Neural progenitor cell (in vitro differentiated cells): ENCODE measurements at regions not wholly inside any gene's neighbourhood (a gene's known extent, or its start where the extent isn't known, plus 50 kb on each side); places are given as distances from the start of the nearest gene placed in this dataset.

ENCODE experiments used
- DNase-seq: peaks from one replicate; pipeline ENCODE4 v3.0.0-alpha.2; 2016; ENCODE audit warnings: low spot score
- H2AFZ ChIP-seq: fragments of 200-600 bp; sonication (generic); replicated peaks from 2 replicates; pipeline ENCODE4 v1.6.1; 2016; ENCODE audit warnings: antibody characterized with exemption
- H3F3A ChIP-seq: fragments of 200-600 bp; sonication (generic); 2 replicates; pipeline ENCODE4 v1.6.1; 2016; ENCODE audit warnings: antibody characterized with exemption, low read depth
- H3K27ac ChIP-seq: fragments of 200-600 bp; sonication (generic); 2 replicates; pipeline ENCODE4 v1.5.1; 2016; ENCODE audit warnings: mild to moderate bottlenecking
- H3K27me3 ChIP-seq: fragments of 200-600 bp; sonication (generic); 2 replicates; pipeline ENCODE4 v1.6.1; 2016; ENCODE audit warnings: mild to moderate bottlenecking, moderate library complexity
- H3K36me3 ChIP-seq: fragments of 200-600 bp; sonication (generic); 2 replicates; pipeline ENCODE4 v1.5.1; 2016
- H3K4me1 ChIP-seq: fragments of 200-600 bp; sonication (generic); 2 replicates; pipeline ENCODE4 v1.6.1; 2016; ENCODE audit warnings: mixed run types
- H3K4me2 ChIP-seq: fragments of 200-600 bp; sonication (generic); 2 replicates; pipeline ENCODE4 v1.6.1; 2016
- H3K4me3 ChIP-seq: fragments of 200-600 bp; sonication (generic); 2 replicates; pipeline ENCODE4 v1.5.1; 2016
- H3K79me2 ChIP-seq: fragments of 200-600 bp; sonication (generic); 2 replicates; pipeline ENCODE4 v1.6.1; 2016; ENCODE audit warnings: low read depth
- H3K9ac ChIP-seq: fragments of 200-600 bp; sonication (generic); 2 replicates; pipeline ENCODE4 v1.6.1; 2016
- H3K9me3 ChIP-seq: fragments of 200-600 bp; sonication (generic); 2 replicates; pipeline ENCODE4 v1.5.1; 2016; ENCODE audit warnings: low read depth
- H4K20me1 ChIP-seq: fragments of 200-600 bp; sonication (generic); 2 replicates; pipeline ENCODE4 v1.6.1; 2016; ENCODE audit warnings: low read depth
- H3K27ac Mint-ChIP-seq: 3 replicates; pipeline ENCODE4 v1.8.0; 2021; ENCODE audit warnings: mixed read lengths
- H3K27me3 Mint-ChIP-seq: 2 replicates; pipeline ENCODE4 v1.8.0; 2022; ENCODE audit warnings: low read depth, mild to moderate bottlenecking, inconsistent platforms, moderate library complexity, mixed read lengths; ENCODE audit not compliant: insufficient read depth
- H3K36me3 Mint-ChIP-seq: 3 replicates; pipeline ENCODE4 v1.8.0; 2021; ENCODE audit warnings: mixed read lengths
- H3K4me1 Mint-ChIP-seq: 3 replicates; pipeline ENCODE4 v1.8.0; 2021; ENCODE audit warnings: mixed read lengths
- H3K4me3 Mint-ChIP-seq: 3 replicates; pipeline ENCODE4 v1.8.0; 2021; ENCODE audit warnings: mild to moderate bottlenecking, moderate library complexity, mixed read lengths
- H3K9me3 Mint-ChIP-seq: 3 replicates; pipeline ENCODE4 v1.8.0; 2020; ENCODE audit warnings: mixed read lengths
- EZH2 ChIP-seq: fragments of 200-600 bp; sonication (generic); IDR thresholded peaks from 2 replicates; pipeline ENCODE4 v1.6.1; 2017; ENCODE audit warnings: antibody characterized with exemption, mild to moderate bottlenecking, moderate library complexity
- EZH2phosphoT487 ChIP-seq: fragments of 200-600 bp; sonication (generic); IDR thresholded peaks from 2 replicates; pipeline ENCODE4 v1.6.1; 2017; ENCODE audit warnings: antibody characterized with exemption
- TF ChIP-seq, protein P1 (sequence below): fragments of 200-600 bp; sonication (generic); IDR thresholded peaks from 2 replicates; pipeline ENCODE4 v1.5.1; 2017; ENCODE audit warnings: antibody characterized with exemption, mild to moderate bottlenecking

DNA sequence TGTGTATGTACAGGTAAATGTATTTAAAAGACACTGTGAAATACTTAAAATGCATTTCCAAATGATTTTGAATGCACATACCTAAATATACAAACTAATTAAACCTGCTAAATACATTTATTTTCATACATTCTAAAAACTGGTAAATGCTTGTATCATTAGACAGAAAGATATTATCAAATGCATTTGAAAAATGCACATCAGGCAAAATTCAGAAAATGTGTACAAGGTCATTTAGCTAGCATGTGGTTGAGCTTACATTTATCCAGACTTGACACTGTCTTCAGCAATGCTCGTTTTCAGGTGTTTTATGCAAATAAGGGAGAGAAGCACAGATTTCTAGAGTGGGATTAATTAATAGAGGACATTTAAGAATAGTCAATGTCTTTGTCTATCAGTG is 374.2 kb downstream of the SUCLG1 start:
- no peak overlapping the region for H2AFZ ChIP-seq
- H3K27me3 ChIP-seq, result no peaks in the 10 kb centered on the region
- DNase-seq, result no peak
- H3K79me2 ChIP-seq, result no peaks in the 10 kb centered on the region
- no peak overlapping the region for H3K4me2 ChIP-seq
- Mint-ChIP-seq H3K27ac (no peak overlapping the region), H3K4me3 (no peak overlapping the region), H3K9me3 (no peaks in the 10 kb centered on the region), H3K4me1 (peaks cover 5% of the 10 kb centered on the region), H3K27me3 (no peaks in the 10 kb centered on the region), H3K36me3 (no peaks in the 10 kb centered on the region)
- no peaks in the 10 kb centered on the region for H3F3A ChIP-seq
- H3K27ac ChIP-seq, result no peak overlapping the region
- H3K9ac ChIP-seq, result no peak overlapping the region
- H3K4me1 ChIP-seq, result no peaks in the 10 kb centered on the region
- H3K36me3 ChIP-seq, result no peaks in the 10 kb centered on the region
- TF ChIP-seq EZH2phosphoT487 (no peak), EZH2 (no peak)
- TF ChIP-seq, protein P1, sequence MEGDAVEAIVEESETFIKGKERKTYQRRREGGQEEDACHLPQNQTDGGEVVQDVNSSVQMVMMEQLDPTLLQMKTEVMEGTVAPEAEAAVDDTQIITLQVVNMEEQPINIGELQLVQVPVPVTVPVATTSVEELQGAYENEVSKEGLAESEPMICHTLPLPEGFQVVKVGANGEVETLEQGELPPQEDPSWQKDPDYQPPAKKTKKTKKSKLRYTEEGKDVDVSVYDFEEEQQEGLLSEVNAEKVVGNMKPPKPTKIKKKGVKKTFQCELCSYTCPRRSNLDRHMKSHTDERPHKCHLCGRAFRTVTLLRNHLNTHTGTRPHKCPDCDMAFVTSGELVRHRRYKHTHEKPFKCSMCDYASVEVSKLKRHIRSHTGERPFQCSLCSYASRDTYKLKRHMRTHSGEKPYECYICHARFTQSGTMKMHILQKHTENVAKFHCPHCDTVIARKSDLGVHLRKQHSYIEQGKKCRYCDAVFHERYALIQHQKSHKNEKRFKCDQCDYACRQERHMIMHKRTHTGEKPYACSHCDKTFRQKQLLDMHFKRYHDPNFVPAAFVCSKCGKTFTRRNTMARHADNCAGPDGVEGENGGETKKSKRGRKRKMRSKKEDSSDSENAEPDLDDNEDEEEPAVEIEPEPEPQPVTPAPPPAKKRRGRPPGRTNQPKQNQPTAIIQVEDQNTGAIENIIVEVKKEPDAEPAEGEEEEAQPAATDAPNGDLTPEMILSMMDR, result no peak
- no peaks in the 10 kb centered on the region for H4K20me1 ChIP-seq
- no peaks in the 10 kb centered on the region for H3K9me3 ChIP-seq
- no peak overlapping the region for H3K4me3 ChIP-seq

DNA sequence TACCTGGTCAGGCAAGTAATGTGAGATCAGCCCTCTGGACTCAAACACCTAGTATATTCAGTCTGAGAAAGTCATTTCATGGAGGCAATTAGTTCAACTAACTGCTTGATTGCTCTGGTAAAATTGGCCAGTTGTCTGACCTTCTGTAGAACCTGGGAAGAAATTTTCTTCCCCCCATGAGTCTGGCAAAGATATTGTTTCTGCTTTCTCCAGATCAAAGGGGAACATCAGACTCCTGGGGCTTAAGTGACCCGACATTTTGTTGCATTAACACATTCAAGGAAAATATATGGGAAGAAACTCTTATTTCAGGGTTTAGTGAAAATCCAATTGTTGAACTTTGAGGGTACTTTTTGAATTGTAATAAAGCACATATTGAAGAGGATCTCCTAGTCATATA is 375.1 kb downstream of the SUCLG1 start:
- H3K4me1 Mint-ChIP-seq, result peaks cover 5% of the 10 kb centered on the region
- no peaks in the 10 kb centered on the region for H3K79me2 ChIP-seq
- H3K27ac ChIP-seq, result no peak overlapping the region

DNA sequence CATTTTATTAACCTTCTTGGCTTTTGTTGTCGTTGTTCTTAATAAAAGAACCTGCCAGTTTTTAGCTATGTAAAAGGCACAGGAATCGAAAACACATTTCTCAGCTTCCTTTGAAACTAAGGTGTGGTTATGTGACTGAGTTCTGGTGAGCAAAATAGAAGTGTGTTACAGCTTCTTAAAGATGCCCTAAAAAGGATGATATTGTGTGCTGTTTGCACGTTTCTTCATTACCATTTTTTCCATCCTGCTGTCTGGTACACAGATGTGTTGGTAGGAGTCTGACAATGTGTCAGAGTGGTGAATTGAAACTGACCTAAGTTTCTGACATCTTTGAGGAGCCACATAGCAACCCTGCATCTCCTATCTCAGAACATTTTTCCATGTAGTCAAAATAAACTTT is 380.6 kb downstream of the SUCLG1 start:
- H3K27ac Mint-ChIP-seq, result no peak overlapping the region
- no peak overlapping the region for H3K4me2 ChIP-seq
- H3K27me3 ChIP-seq, result no peaks in the 10 kb centered on the region
- no peaks in the 10 kb centered on the region for H4K20me1 ChIP-seq
- no peaks in the 10 kb centered on the region for H3K36me3 ChIP-seq
- H3K4me3 ChIP-seq, result no peak overlapping the region
- H3K27ac ChIP-seq, result no peak overlapping the region
- H3K4me1 ChIP-seq, result no peaks in the 10 kb centered on the region
- no peaks in the 10 kb centered on the region for H3K27me3 Mint-ChIP-seq
- H3F3A ChIP-seq, result no peaks in the 10 kb centered on the region
- no peak overlapping the region for H3K9ac ChIP-seq
- H3K4me3 Mint-ChIP-seq, result no peak overlapping the region
- no peaks in the 10 kb centered on the region for H3K9me3 ChIP-seq
- H3K36me3 Mint-ChIP-seq, result no peaks in the 10 kb centered on the region
- no peaks in the 10 kb centered on the region for H3K9me3 Mint-ChIP-seq
- no peaks in the 10 kb centered on the region for H3K79me2 ChIP-seq
- H3K4me1 Mint-ChIP-seq, result no peaks in the 10 kb centered on the region
- H2AFZ ChIP-seq, result no peak overlapping the region
- TF ChIP-seq EZH2 (no peak), EZH2phosphoT487 (no peak)
- TF ChIP-seq, protein P1, result no peak
- no peak for DNase-seq

More for the DNA sequence above, 375.1 kb downstream of the SUCLG1 start:
- no peak overlapping the region for H3K4me3 Mint-ChIP-seq
- no peaks in the 10 kb centered on the region for H3K9me3 ChIP-seq
- no peaks in the 10 kb centered on the region for H3K4me1 ChIP-seq
- no peak overlapping the region for H3K9ac ChIP-seq
- no peaks in the 10 kb centered on the region for H3K27me3 Mint-ChIP-seq
- no peaks in the 10 kb centered on the region for H3F3A ChIP-seq
- no peaks in the 10 kb centered on the region for H3K36me3 ChIP-seq
- H3K36me3 Mint-ChIP-seq, result no peaks in the 10 kb centered on the region
- TF ChIP-seq, protein P1, result no peak
- TF ChIP-seq EZH2, result no peak
- TF ChIP-seq EZH2phosphoT487, result no peak
- H4K20me1 ChIP-seq, result no peaks in the 10 kb centered on the region
- H3K9me3 Mint-ChIP-seq, result no peaks in the 10 kb centered on the region
- H2AFZ ChIP-seq, result no peak overlapping the region
- no peaks in the 10 kb centered on the region for H3K27me3 ChIP-seq
- no peak for DNase-seq
- H3K27ac Mint-ChIP-seq, result no peak overlapping the region
- H3K4me3 ChIP-seq, result no peak overlapping the region
- no peak overlapping the region for H3K4me2 ChIP-seq
